ENCODE measurements at regions not wholly inside any gene's neighbourhood (a gene's known extent, or its start where the extent isn't known, plus 50 kb on each side); places are given as distances from the start of the nearest gene placed in this dataset.

GRCh38 chr16:63943566-63943965 lies 1178.3 kb downstream of the CDH11 start:
- H3K36me3 ChIP-seq (ENCODE audit: control insufficient read depth, low read depth, low read length), result no peaks in the 10 kb centered on the region
- H3K4me3 ChIP-seq (ENCODE audit: low read length), result no peak overlapping the region
- no peaks in the 10 kb centered on the region for H3K27me3 ChIP-seq (ENCODE audit: control insufficient read depth, insufficient read depth, low read length)
- H3K27ac ChIP-seq (ENCODE audit: low read length), result no peak overlapping the region
- no peaks in the 10 kb centered on the region for H3K4me1 ChIP-seq (ENCODE audit: control insufficient read depth, low read depth, low read length)
- no peak overlapping the region for H3K9ac ChIP-seq (ENCODE audit: low read length)
- no peaks in the 10 kb centered on the region for H3K9me3 ChIP-seq (ENCODE audit: control insufficient read depth, low read depth, low read length)

- Histone ChIP-seq H3K36me3 (ENCODE audit: control insufficient read depth, low read depth, low read length) (no peaks in the 10 kb centered on the region), H3K9ac (ENCODE audit: low read length) (no peak overlapping the region), H3K4me1 (ENCODE audit: control insufficient read depth, low read depth, low read length) (no peaks in the 10 kb centered on the region), H3K9me3 (ENCODE audit: control insufficient read depth, low read depth, low read length) (no peaks in the 10 kb centered on the region), H3K27me3 (ENCODE audit: control insufficient read depth, insufficient read depth, low read length) (no peaks in the 10 kb centered on the region), H3K27ac (ENCODE audit: low read length) (no peak overlapping the region), H3K4me3 (ENCODE audit: low read length) (no peak overlapping the region)
Measured at GRCh38 chr16:63938661-63939060, 1183.2 kb downstream of the CDH11 start.

GRCh38 chr16:63933841-63934240 lies 1188.0 kb downstream of the CDH11 start:
- Histone ChIP-seq H3K9ac (ENCODE audit: low read length) (no peak overlapping the region), H3K4me3 (ENCODE audit: low read length) (no peak overlapping the region), H3K4me1 (ENCODE audit: control insufficient read depth, low read depth, low read length) (no peaks in the 10 kb centered on the region), H3K27me3 (ENCODE audit: control insufficient read depth, insufficient read depth, low read length) (no peaks in the 10 kb centered on the region), H3K36me3 (ENCODE audit: control insufficient read depth, low read depth, low read length) (no peaks in the 10 kb centered on the region), H3K9me3 (ENCODE audit: control insufficient read depth, low read depth, low read length) (peaks cover 5% of the 10 kb centered on the region), H3K27ac (ENCODE audit: low read length) (no peak overlapping the region)

DNA sequence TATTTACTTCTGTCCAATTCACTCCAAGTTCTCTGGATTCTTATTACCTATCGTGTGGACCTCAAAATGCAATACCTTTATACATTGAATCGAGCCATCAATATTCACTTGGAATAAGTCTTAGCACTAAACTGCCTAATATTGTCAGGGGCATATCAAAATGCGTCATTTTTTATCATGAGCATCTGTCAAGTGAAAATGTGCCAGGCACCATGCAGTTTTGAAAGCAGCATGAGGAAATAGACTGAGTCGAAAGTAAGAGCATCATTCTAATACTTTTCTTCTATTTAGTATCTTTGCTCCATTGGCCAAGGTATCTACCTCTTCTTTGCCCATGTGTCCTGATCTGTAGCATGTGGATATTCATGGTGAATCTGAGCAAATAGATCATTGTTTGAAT lies 1193.4 kb downstream of the CDH11 start:
- H3K27me3 ChIP-seq (ENCODE audit: control insufficient read depth, insufficient read depth, low read length), result no peaks in the 10 kb centered on the region
- H3K4me3 ChIP-seq (ENCODE audit: low read length), result no peak overlapping the region
- no peak overlapping the region for H3K9ac ChIP-seq (ENCODE audit: low read length)
- H3K9me3 ChIP-seq (ENCODE audit: control insufficient read depth, low read depth, low read length), result peaks cover 5% of the 10 kb centered on the region
- H3K4me1 ChIP-seq (ENCODE audit: control insufficient read depth, low read depth, low read length), result peaks cover 5% of the 10 kb centered on the region
- H3K27ac ChIP-seq (ENCODE audit: low read length), result no peak overlapping the region
- H3K36me3 ChIP-seq (ENCODE audit: control insufficient read depth, low read depth, low read length), result no peaks in the 10 kb centered on the region

GRCh38 chr16:63925221-63925620 lies 1196.6 kb downstream of the CDH11 start:
- no peak overlapping the region for H3K4me3 ChIP-seq (ENCODE audit: low read length)
- no peaks in the 10 kb centered on the region for H3K27me3 ChIP-seq (ENCODE audit: control insufficient read depth, insufficient read depth, low read length)
- H3K36me3 ChIP-seq (ENCODE audit: control insufficient read depth, low read depth, low read length), result no peaks in the 10 kb centered on the region
- peaks cover 5% of the 10 kb centered on the region for H3K4me1 ChIP-seq (ENCODE audit: control insufficient read depth, low read depth, low read length)
- H3K9me3 ChIP-seq (ENCODE audit: control insufficient read depth, low read depth, low read length), result no peaks in the 10 kb centered on the region
- H3K9ac ChIP-seq (ENCODE audit: low read length), result no peak overlapping the region
- H3K27ac ChIP-seq (ENCODE audit: low read length), result no peak overlapping the region

DNA sequence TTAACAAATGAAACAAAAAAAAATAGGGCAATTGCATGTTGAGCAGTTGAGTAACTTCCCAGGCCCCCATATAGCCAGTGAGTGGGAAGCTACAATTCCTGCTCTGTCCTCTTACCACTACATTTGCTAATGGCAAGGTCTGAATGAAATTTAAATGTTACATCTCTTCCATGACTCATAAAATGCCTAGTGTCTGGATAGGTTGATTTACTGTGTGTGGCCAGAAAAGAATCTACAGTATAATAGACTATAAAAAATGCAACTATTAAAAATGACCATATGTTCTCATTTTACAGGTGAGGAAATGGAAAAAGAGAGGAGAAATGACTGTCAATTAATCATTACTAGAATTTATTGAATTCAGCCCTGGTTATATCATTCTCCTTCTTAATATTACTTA lies 1199.3 kb downstream of the CDH11 start:
- Histone ChIP-seq H3K4me1 (ENCODE audit: control insufficient read depth, low read depth, low read length) (peaks cover 5% of the 10 kb centered on the region), H3K9me3 (ENCODE audit: control insufficient read depth, low read depth, low read length) (peaks cover 3% of the 10 kb centered on the region), H3K27ac (ENCODE audit: low read length) (no peak overlapping the region), H3K9ac (ENCODE audit: low read length) (no peak overlapping the region), H3K4me3 (ENCODE audit: low read length) (no peak overlapping the region), H3K36me3 (ENCODE audit: control insufficient read depth, low read depth, low read length) (no peaks in the 10 kb centered on the region), H3K27me3 (ENCODE audit: control insufficient read depth, insufficient read depth, low read length) (no peaks in the 10 kb centered on the region)

DNA sequence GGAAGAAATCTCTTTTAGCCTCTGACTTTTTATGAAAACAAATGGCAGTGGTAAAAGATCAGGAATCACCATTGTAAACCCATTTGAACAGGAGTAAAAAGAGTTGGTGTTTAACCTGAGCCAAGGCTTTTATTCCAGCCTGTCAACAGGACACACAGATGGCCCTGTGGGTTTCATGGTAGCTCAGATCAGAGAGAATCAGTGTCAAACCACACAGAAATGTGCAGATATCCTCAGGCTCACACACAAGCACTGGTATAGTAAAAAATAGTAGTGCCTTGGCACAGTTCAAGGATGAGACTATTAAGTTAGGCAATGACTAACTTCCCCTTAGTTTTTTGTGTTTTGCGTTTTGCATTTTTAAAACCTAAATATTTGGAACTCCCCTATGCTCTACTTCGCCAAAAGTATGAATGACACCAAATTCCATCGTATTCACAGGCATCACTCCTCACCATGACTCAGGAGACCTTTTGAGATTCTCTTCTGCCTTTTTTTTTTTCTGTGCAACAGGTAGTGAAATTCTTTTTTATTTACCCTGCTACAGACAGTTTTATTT lies 1200.0 kb downstream of the CDH11 start:
- Histone ChIP-seq H3K9me3 (ENCODE audit: control insufficient read depth, low read depth, low read length) (peaks cover 3% of the 10 kb centered on the region), H3K4me1 (ENCODE audit: control insufficient read depth, low read depth, low read length) (peaks cover 5% of the 10 kb centered on the region), H3K4me3 (ENCODE audit: low read length) (no peak overlapping the region), H3K27ac (ENCODE audit: low read length) (no peak overlapping the region), H3K9ac (ENCODE audit: low read length) (no peak overlapping the region), H3K36me3 (ENCODE audit: control insufficient read depth, low read depth, low read length) (no peaks in the 10 kb centered on the region), H3K27me3 (ENCODE audit: control insufficient read depth, insufficient read depth, low read length) (no peaks in the 10 kb centered on the region)

DNA sequence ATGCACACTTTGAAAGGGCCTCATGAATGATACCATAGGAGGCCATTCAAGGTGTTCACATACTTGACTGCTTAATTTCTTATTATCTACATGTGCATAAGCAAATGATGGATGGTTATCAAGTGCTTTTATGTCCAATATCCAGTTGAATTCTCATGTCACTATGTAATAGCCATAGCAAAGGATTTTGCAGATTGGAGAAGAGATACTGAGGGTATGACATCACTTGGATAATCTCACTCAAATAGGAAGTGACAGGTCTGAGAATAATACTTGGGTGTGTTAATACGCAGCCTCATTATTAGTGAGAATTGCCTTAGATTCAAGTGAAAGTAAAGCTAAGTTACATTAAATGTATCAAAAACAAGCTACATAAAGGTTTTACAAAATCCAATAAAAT lies 1208.6 kb downstream of the CDH11 start:
- Histone ChIP-seq H3K4me3 (ENCODE audit: low read length) (no peak overlapping the region), H3K27me3 (ENCODE audit: control insufficient read depth, insufficient read depth, low read length) (no peaks in the 10 kb centered on the region), H3K9me3 (ENCODE audit: control insufficient read depth, low read depth, low read length) (no peaks in the 10 kb centered on the region), H3K4me1 (ENCODE audit: control insufficient read depth, low read depth, low read length) (no peaks in the 10 kb centered on the region), H3K36me3 (ENCODE audit: control insufficient read depth, low read depth, low read length) (no peaks in the 10 kb centered on the region), H3K27ac (ENCODE audit: low read length) (no peak overlapping the region), H3K9ac (ENCODE audit: low read length) (no peak overlapping the region)

DNA sequence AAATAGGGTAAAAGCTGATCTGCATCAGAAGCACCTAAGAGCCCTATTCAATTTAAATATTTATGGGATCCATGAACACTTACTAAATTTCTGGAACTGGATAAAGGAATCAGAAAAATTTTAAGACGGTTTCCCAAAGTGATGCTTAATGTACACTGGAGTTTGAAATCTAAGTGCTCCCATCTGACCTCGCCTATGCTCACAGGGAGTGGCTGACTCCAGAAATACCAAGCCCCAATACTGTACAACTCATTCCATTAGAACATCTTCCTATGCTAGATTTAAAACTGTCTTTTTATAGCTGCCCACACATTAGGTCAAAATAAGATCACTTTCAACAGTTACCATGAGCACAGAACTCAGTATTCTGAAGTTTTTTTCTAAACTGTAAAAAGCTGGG lies 1214.6 kb downstream of the CDH11 start:
- H3K9ac ChIP-seq (ENCODE audit: low read length), result no peak overlapping the region
- no peaks in the 10 kb centered on the region for H3K9me3 ChIP-seq (ENCODE audit: control insufficient read depth, low read depth, low read length)
- no peak overlapping the region for H3K27ac ChIP-seq (ENCODE audit: low read length)
- H3K4me1 ChIP-seq (ENCODE audit: control insufficient read depth, low read depth, low read length), result no peaks in the 10 kb centered on the region
- no peaks in the 10 kb centered on the region for H3K36me3 ChIP-seq (ENCODE audit: control insufficient read depth, low read depth, low read length)
- H3K4me3 ChIP-seq (ENCODE audit: low read length), result no peak overlapping the region
- H3K27me3 ChIP-seq (ENCODE audit: control insufficient read depth, insufficient read depth, low read length), result no peaks in the 10 kb centered on the region

- no peaks in the 10 kb centered on the region for H3K36me3 ChIP-seq (ENCODE audit: control insufficient read depth, low read depth, low read length)
- H3K27ac ChIP-seq (ENCODE audit: low read length), result no peak overlapping the region
- no peak overlapping the region for H3K4me3 ChIP-seq (ENCODE audit: low read length)
- H3K9me3 ChIP-seq (ENCODE audit: control insufficient read depth, low read depth, low read length), result no peaks in the 10 kb centered on the region
- no peak overlapping the region for H3K9ac ChIP-seq (ENCODE audit: low read length)
- H3K27me3 ChIP-seq (ENCODE audit: control insufficient read depth, insufficient read depth, low read length), result no peaks in the 10 kb centered on the region
- no peaks in the 10 kb centered on the region for H3K4me1 ChIP-seq (ENCODE audit: control insufficient read depth, low read depth, low read length)
Measured at GRCh38 chr16:63904930-63905329, 1216.9 kb downstream of the CDH11 start.

DNA sequence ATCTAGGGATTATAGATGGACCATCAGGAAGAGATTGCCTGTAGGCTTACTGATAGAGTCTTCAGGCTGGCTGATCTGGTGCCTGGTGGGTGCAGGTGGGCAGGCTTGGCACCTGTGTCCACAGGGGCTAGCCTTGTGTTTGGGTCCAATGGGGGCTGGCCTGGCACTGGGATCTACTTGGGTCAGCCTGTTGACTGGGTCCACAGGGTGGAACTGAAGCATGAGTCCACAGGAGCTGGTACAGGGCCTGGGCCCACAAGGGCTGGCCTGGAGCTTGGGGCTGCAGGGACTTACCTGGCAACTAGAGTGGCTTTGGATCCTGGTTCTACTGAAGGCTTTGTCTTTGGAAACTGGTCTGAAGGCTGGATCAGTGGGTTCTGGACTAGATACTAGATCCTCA lies 1217.7 kb downstream of the CDH11 start:
- no peak overlapping the region for H3K27ac ChIP-seq (ENCODE audit: low read length)

DNA sequence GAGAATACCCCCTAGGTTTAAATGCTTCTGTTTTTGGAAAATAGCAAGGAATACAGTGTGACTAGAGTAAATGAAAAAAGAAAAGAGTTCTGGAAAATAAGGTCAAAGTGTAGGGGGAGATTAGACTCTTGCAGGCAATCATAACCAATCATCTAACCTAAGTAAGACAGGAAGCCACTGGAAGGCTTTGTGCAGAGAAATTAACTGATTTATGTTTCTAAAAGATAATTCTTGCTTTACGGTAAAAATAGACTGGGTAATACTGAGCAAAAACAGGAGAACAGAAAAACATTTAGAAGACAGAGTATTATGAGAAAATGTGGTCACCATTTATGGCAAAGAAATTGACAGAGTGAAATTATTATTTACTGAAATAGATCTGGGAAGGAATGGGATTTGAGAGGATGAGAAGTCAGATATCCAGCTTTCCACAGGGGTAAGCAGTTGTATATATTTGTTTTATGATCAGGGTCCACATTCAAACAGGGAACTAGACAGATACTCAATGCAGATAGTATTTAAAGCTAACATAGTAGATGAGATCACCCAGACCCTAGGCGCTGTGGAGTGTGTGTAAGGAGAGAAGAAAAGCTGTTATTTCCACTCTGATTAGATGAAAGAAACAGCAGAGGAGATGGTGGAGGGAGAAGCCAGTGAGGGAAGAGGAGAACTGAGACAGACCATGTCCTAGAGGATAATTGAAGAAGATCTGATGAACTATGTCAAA lies 1225.3 kb downstream of the CDH11 start:
- H3K36me3 ChIP-seq (ENCODE audit: control insufficient read depth, low read depth, low read length), result no peaks in the 10 kb centered on the region
- no peaks in the 10 kb centered on the region for H3K9me3 ChIP-seq (ENCODE audit: control insufficient read depth, low read depth, low read length)
- H3K4me3 ChIP-seq (ENCODE audit: low read length), result no peak overlapping the region
- no peaks in the 10 kb centered on the region for H3K27me3 ChIP-seq (ENCODE audit: control insufficient read depth, insufficient read depth, low read length)
- H3K4me1 ChIP-seq (ENCODE audit: control insufficient read depth, low read depth, low read length), result no peaks in the 10 kb centered on the region
- H3K27ac ChIP-seq (ENCODE audit: low read length), result no peak overlapping the region
- no peak overlapping the region for H3K9ac ChIP-seq (ENCODE audit: low read length)

More for the DNA sequence above, 1217.7 kb downstream of the CDH11 start:
- Histone ChIP-seq H3K4me3 (ENCODE audit: low read length) (no peak overlapping the region), H3K36me3 (ENCODE audit: control insufficient read depth, low read depth, low read length) (no peaks in the 10 kb centered on the region), H3K4me1 (ENCODE audit: control insufficient read depth, low read depth, low read length) (no peaks in the 10 kb centered on the region), H3K9ac (ENCODE audit: low read length) (no peak overlapping the region), H3K27me3 (ENCODE audit: control insufficient read depth, insufficient read depth, low read length) (no peaks in the 10 kb centered on the region), H3K9me3 (ENCODE audit: control insufficient read depth, low read depth, low read length) (no peaks in the 10 kb centered on the region)
